ENCODE measurements at regions not wholly inside any gene's neighbourhood (a gene's known extent, or its start where the extent isn't known, plus 50 kb on each side); places are given as distances from the start of the nearest gene placed in this dataset.
"Not testable (repeated sequence)": the region's sequence is repeated elsewhere in the genome, so short reads cannot be mapped to it uniquely, and the experiment has no call there.

- 30 to 72% methylated on average over 1 of the region's 1 CpG for WGBS, 2 donors (ENCODE audit: low coverage in 1 of 2)
- no peaks in the 10 kb centered on the region for H3K4me1 ChIP-seq
- no peaks in the 10 kb centered on the region for H3K27me3 ChIP-seq
- H3K27ac ChIP-seq: no peak overlapping the region
- TF ChIP-seq EP300 (IDR thresholded peaks at IDR 0.05) (no peak), CTCF (IDR thresholded peaks at IDR 0.05) (no peak), POLR2A (IDR thresholded peaks at IDR 0.05) (no peak), POLR2AphosphoS5 (IDR thresholded peaks at IDR 0.05) (no peak)
- no peak for ATAC-seq
- H3K36me3 ChIP-seq: no peaks in the 10 kb centered on the region
- no peaks in the 10 kb centered on the region for H3K9me3 ChIP-seq
- no peak overlapping the region for H3K4me3 ChIP-seq
Observed at GRCh38 chr9:101923451-101923850, 185.0 kb upstream of the GRIN3A start.

GRCh38 chr9:101916948-101917347 lies 178.5 kb upstream of the GRIN3A start:
- not testable (repeated sequence) for H3K36me3 ChIP-seq, H3K4me1 ChIP-seq, ATAC-seq, H3K27me3 ChIP-seq, H3K4me3 ChIP-seq, H3K27ac ChIP-seq, H3K9me3 ChIP-seq
- WGBS, 2 donors (ENCODE audit: low coverage in 1 of 2): 100% methylated on average over 1 to 3 of the region's 4 CpGs

GRCh38 chr9:101915482-101915881 lies 177.0 kb upstream of the GRIN3A start:
- H3K27ac ChIP-seq: no peak overlapping the region
- ATAC-seq: no peak
- H3K36me3 ChIP-seq: no peaks in the 10 kb centered on the region
- no peaks in the 10 kb centered on the region for H3K27me3 ChIP-seq
- no peaks in the 10 kb centered on the region for H3K4me1 ChIP-seq
- H3K9me3 ChIP-seq: no peaks in the 10 kb centered on the region
- H3K4me3 ChIP-seq: no peak overlapping the region
- 25 to 43% methylated on average over 1 of the region's 1 CpG for WGBS, 2 donors (ENCODE audit: low coverage in 1 of 2)
- no peak for TF ChIP-seq POLR2AphosphoS5 (IDR thresholded peaks at IDR 0.05)
- TF ChIP-seq EP300 (IDR thresholded peaks at IDR 0.05): no peak
- TF ChIP-seq CTCF (IDR thresholded peaks at IDR 0.05): no peak
- TF ChIP-seq POLR2A (IDR thresholded peaks at IDR 0.05): no peak

DNA sequence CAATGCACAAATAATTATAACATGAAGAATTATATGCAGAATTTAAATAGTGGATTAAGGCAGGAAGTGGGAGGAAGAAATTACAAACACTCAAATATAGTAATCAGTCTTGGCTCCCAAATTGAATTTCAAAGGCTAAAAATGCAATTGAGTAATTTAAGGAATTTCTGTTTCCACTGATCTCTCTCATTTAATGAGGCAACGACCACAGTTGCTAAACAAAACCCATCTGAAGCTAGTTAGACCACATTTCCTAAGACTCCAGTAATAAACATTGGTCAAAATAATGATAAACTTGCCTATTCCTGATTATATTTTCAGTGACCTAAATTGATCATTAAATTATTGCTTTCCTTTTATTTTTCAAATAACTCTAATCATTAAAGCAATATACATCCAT lies 174.3 kb upstream of the GRIN3A start:
- WGBS, 2 donors (ENCODE audit: low coverage in 1 of 2): 7 to 44% methylated on average over 1 of the region's 1 CpG

DNA sequence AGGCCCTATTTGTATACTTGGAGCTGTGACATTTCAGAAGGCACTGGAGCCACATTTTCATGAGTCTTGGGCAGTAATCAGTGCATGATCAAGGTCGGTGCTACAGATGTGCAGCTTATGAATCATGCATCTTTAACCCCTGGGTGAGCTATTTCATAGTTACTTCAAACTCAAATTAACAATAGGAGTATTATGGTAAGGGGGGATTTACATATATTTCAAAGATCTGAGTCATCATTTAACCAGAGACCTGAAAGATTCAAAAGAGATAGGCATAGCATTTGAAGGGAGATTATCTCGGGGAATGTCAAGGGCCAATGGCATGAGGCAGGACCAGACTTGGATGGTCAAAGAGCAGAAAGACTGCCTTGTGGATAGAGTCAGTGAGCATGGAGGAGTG lies 169.0 kb upstream of the GRIN3A start:
- ATAC-seq: no peak
- no peaks in the 10 kb centered on the region for H3K4me1 ChIP-seq
- whole genome bisulfite sequencing, 2 donors (ENCODE audit: low coverage in 1 of 2): 65 to 79% methylated on average over 2 of the region's 2 CpGs
- H3K27me3 ChIP-seq: no peaks in the 10 kb centered on the region
- no peak overlapping the region for H3K4me3 ChIP-seq
- TF ChIP-seq POLR2A (IDR thresholded peaks at IDR 0.05): no peak
- TF ChIP-seq POLR2AphosphoS5 (IDR thresholded peaks at IDR 0.05): no peak
- TF ChIP-seq CTCF (IDR thresholded peaks at IDR 0.05): no peak
- TF ChIP-seq EP300 (IDR thresholded peaks at IDR 0.05): no peak
- peaks cover 0 to 7% (median 0%) of the 10 kb centered on the region in 3 donors for H3K9me3 ChIP-seq
- H3K27ac ChIP-seq: no peak overlapping the region
- no peaks in the 10 kb centered on the region for H3K36me3 ChIP-seq

More for the DNA sequence above, 174.3 kb upstream of the GRIN3A start:
- no peak for TF ChIP-seq EP300 (IDR thresholded peaks at IDR 0.05)
- no peak for TF ChIP-seq CTCF (IDR thresholded peaks at IDR 0.05)
- TF ChIP-seq POLR2AphosphoS5 (IDR thresholded peaks at IDR 0.05): no peak
- no peak for TF ChIP-seq POLR2A (IDR thresholded peaks at IDR 0.05)
- ATAC-seq: no peak
- Histone ChIP-seq H3K27ac (no peak overlapping the region), H3K4me3 (no peak overlapping the region), H3K4me1 (no peaks in the 10 kb centered on the region), H3K9me3 (peaks cover 0 to 7% (median 0%) of the 10 kb centered on the region in 3 donors), H3K36me3 (no peaks in the 10 kb centered on the region), H3K27me3 (no peaks in the 10 kb centered on the region)
